DOHH2 (cell line): ENCODE measurements at regions not wholly inside any gene's neighbourhood (a gene's known extent, or its start where the extent isn't known, plus 50 kb on each side); places are given as distances from the start of the nearest gene placed in this dataset.

Source experiments
- H3F3A ChIP-seq: fragments of 200-600 bp; sonication (generic), shearing (Covaris generic); 2 replicates; pipeline ENCODE4 v1.6.0; 2016; ENCODE audit warnings: antibody characterized with exemption, mild to moderate bottlenecking; ENCODE audit not compliant: control insufficient read depth, insufficient read depth
- H3K27ac ChIP-seq: fragments of 200-600 bp; sonication (generic); 2 replicates; pipeline ENCODE4 v1.5.1; 2014; ENCODE audit warnings: low read depth, mild to moderate bottlenecking, low read length, moderate library complexity
- H3K27me3 ChIP-seq: fragments of 200-600 bp; sonication (generic); 2 replicates; pipeline ENCODE4 v1.6.1; 2014; ENCODE audit warnings: mild to moderate bottlenecking, low read length, mixed read lengths; ENCODE audit not compliant: control insufficient read depth
- H3K36me3 ChIP-seq: fragments of 200-600 bp; sonication (generic); 2 replicates; pipeline ENCODE4 v1.6.1; 2014; ENCODE audit warnings: mild to moderate bottlenecking, low read length, moderate library complexity, mixed read lengths; ENCODE audit not compliant: control insufficient read depth
- H3K4me1 ChIP-seq: fragments of 200-600 bp; sonication (generic); 2 replicates; pipeline ENCODE4 v1.6.1; 2014; ENCODE audit warnings: mild to moderate bottlenecking, low read length, mixed read lengths; ENCODE audit not compliant: control insufficient read depth
- H3K4me2 ChIP-seq: fragments of 200-600 bp; sonication (generic); 2 replicates; pipeline ENCODE4 v1.6.0; 2014; ENCODE audit warnings: mild to moderate bottlenecking, low read length, moderate library complexity
- H3K4me3 ChIP-seq: fragments of 200-600 bp; sonication (generic); 2 replicates; pipeline ENCODE4 v1.5.1; 2014; ENCODE audit warnings: mild to moderate bottlenecking, low read length, mixed read lengths
- H3K79me2 ChIP-seq: fragments of 200-600 bp; sonication (generic); 2 replicates; pipeline ENCODE4 v1.6.1; 2014; ENCODE audit warnings: mild to moderate bottlenecking, low read length, mixed read lengths; ENCODE audit not compliant: control insufficient read depth
- H3K9me2 ChIP-seq: fragments of 200-600 bp; sonication (generic); replicated peaks from 2 replicates; pipeline ENCODE4 v1.6.1; 2014; ENCODE audit warnings: mild to moderate bottlenecking, low read length, mixed read lengths; ENCODE audit not compliant: control insufficient read depth
- H3K9me3 ChIP-seq: fragments of 200-600 bp; sonication (generic); 2 replicates; pipeline ENCODE4 v1.6.1; 2014; ENCODE audit warnings: antibody characterized with exemption, low read length, mixed read lengths; ENCODE audit not compliant: control insufficient read depth, insufficient read depth
- H4K20me1 ChIP-seq: fragments of 200-600 bp; sonication (generic); 2 replicates; pipeline ENCODE4 v1.6.0; 2014; ENCODE audit warnings: low read depth, mild to moderate bottlenecking, antibody characterized with exemption, low read length, moderate library complexity; ENCODE audit not compliant: control insufficient read depth, insufficient read depth
- EZH2phosphoT487 ChIP-seq: fragments of 200-600 bp; sonication (generic); IDR thresholded peaks from 2 replicates; pipeline ENCODE4 v1.6.1; 2017; ENCODE audit warnings: borderline replicate concordance, mild to moderate bottlenecking, antibody characterized with exemption, low read length, moderate library complexity, mixed read lengths
- TF ChIP-seq, protein P1 (sequence below): fragments of 200-600 bp; sonication (generic); IDR thresholded peaks from one replicate; pipeline ENCODE4 v1.5.1; 2014; ENCODE audit warnings: antibody characterized with exemption, mild to moderate bottlenecking, low read depth, low read length; ENCODE audit not compliant: poor library complexity, severe bottlenecking

DNA sequence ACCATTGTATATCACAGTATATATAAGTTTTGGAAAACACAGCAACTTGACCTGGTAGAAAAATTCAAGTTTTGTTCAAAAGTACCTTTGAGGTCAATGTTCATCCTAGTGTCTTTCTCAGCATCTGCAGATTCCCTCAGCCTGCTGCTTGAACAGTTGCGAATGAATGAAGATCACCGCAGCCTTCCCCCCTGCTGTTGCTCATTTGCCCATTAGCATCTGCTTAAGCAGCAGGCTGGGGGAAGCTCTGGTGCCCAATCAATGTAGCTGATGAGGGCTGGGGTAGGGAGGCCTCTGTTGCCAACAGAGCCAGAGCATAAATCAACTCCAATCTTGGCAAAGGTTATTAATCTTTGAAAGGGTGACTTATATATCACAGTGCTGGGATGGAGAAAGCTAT, 586.5 kb upstream of the PTPRD start:
- Histone ChIP-seq H4K20me1 (no peaks in the 10 kb centered on the region), H3K36me3 (no peaks in the 10 kb centered on the region), H3K4me3 (no peak overlapping the region), H3K4me1 (no peaks in the 10 kb centered on the region), H3K79me2 (no peaks in the 10 kb centered on the region), H3K27me3 (no peaks in the 10 kb centered on the region), H3F3A (no peaks in the 10 kb centered on the region), H3K9me3 (no peaks in the 10 kb centered on the region), H3K9me2 (no peaks in the 10 kb centered on the region), H3K27ac (no peak overlapping the region), H3K4me2 (no peak overlapping the region)
- TF ChIP-seq EZH2phosphoT487 = no peak
- TF ChIP-seq, protein P1, sequence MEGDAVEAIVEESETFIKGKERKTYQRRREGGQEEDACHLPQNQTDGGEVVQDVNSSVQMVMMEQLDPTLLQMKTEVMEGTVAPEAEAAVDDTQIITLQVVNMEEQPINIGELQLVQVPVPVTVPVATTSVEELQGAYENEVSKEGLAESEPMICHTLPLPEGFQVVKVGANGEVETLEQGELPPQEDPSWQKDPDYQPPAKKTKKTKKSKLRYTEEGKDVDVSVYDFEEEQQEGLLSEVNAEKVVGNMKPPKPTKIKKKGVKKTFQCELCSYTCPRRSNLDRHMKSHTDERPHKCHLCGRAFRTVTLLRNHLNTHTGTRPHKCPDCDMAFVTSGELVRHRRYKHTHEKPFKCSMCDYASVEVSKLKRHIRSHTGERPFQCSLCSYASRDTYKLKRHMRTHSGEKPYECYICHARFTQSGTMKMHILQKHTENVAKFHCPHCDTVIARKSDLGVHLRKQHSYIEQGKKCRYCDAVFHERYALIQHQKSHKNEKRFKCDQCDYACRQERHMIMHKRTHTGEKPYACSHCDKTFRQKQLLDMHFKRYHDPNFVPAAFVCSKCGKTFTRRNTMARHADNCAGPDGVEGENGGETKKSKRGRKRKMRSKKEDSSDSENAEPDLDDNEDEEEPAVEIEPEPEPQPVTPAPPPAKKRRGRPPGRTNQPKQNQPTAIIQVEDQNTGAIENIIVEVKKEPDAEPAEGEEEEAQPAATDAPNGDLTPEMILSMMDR = no peak

DNA sequence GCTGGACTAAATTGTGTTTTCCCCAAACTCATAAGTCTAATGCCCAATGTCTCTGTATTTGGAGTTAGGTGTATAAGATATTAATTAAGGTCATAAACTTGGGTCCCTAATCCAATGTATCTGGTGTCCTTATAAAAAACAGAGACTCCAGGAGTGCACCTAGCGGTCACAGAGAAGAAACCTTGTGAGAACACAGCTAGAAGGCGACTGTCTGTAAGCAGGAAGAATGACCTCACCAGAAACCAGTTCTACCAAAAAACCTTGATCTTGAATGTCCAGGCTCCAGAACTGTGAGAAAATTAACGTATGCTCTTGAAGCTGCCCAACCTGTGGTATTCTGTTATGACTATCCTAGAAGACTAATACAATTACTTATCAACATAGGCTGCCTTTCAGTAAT, 591.7 kb upstream of the PTPRD start:
- no peaks in the 10 kb centered on the region for H4K20me1 ChIP-seq
- H3K9me2 ChIP-seq = no peaks in the 10 kb centered on the region
- H3K4me3 ChIP-seq = no peak overlapping the region
- H3K36me3 ChIP-seq = no peaks in the 10 kb centered on the region
- TF ChIP-seq EZH2phosphoT487 = no peak
- TF ChIP-seq, protein P1 = no peak
- H3K27ac ChIP-seq = no peak overlapping the region
- H3F3A ChIP-seq = no peaks in the 10 kb centered on the region
- no peak overlapping the region for H3K4me2 ChIP-seq
- H3K27me3 ChIP-seq = no peaks in the 10 kb centered on the region
- no peaks in the 10 kb centered on the region for H3K79me2 ChIP-seq
- H3K9me3 ChIP-seq = no peaks in the 10 kb centered on the region
- H3K4me1 ChIP-seq = no peaks in the 10 kb centered on the region

DNA sequence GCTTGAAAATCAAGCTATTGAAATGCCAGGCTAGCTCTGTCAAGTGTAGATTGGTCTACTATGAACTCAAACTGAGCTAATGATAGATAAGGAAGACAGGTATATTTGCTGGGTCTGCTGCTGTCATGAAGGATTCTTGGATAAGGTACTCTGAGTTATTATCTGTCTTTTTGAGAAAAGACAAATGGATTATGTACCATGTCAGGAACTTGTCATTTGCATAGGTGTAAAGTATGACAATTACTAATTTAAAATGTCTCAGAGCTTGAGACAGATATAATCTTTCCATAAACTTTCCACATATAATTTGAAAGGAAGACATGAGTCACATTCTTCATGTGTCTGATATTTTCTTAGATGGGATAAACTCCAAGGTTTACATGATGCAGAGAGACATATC, 594.1 kb upstream of the PTPRD start:
- H3F3A ChIP-seq = no peaks in the 10 kb centered on the region
- no peaks in the 10 kb centered on the region for H4K20me1 ChIP-seq
- H3K27ac ChIP-seq = no peak overlapping the region
- H3K4me1 ChIP-seq = no peaks in the 10 kb centered on the region
- TF ChIP-seq, protein P1 = no peak
- TF ChIP-seq EZH2phosphoT487 = no peak
- H3K4me2 ChIP-seq = no peak overlapping the region
- H3K36me3 ChIP-seq = no peaks in the 10 kb centered on the region
- no peaks in the 10 kb centered on the region for H3K79me2 ChIP-seq
- no peak overlapping the region for H3K4me3 ChIP-seq
- no peaks in the 10 kb centered on the region for H3K27me3 ChIP-seq
- no peaks in the 10 kb centered on the region for H3K9me2 ChIP-seq
- H3K9me3 ChIP-seq = no peaks in the 10 kb centered on the region

DNA sequence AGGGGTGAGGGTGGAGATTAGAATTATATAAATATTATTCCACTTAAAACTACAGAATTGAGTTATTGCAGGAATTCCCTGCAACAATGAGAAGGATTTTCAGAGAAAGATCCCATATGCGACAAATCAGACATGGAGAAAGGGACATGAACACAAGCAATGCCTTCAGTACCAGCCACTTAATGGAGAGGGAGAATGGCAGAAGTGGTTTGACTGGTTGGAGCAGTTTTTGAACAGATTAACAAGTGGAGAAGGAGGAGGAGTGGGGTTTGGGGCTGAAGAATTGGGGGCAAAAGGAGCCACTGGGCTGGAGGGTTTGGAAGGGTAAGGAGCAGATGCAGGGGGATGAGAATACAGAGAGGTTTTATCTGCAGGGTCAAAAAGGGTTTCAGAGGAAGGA, 620.9 kb upstream of the PTPRD start:
- Histone ChIP-seq H3F3A (no peaks in the 10 kb centered on the region), H3K4me2 (no peak overlapping the region), H3K4me3 (no peak overlapping the region), H4K20me1 (no peaks in the 10 kb centered on the region), H3K9me3 (no peaks in the 10 kb centered on the region), H3K79me2 (no peaks in the 10 kb centered on the region), H3K27me3 (no peaks in the 10 kb centered on the region), H3K27ac (no peak overlapping the region), H3K4me1 (no peaks in the 10 kb centered on the region), H3K36me3 (no peaks in the 10 kb centered on the region), H3K9me2 (no peaks in the 10 kb centered on the region)
- TF ChIP-seq EZH2phosphoT487 = no peak
- TF ChIP-seq, protein P1 = no peak
